GM18867 (cell line): ENCODE measurements at regions not wholly inside any gene's neighbourhood (a gene's known extent, or its start where the extent isn't known, plus 50 kb on each side); places are given as distances from the start of the nearest gene placed in this dataset.
"Not testable (repeated sequence)": the region's sequence is repeated elsewhere in the genome, so short reads cannot be mapped to it uniquely, and the experiment has no call there.

ENCODE experiments used
- ATAC-seq: cut with Tn5 transposase; IDR thresholded peaks from one replicate; pipeline ENCODE4 v1.9.1; 2021; ENCODE audit warnings: mild to moderate bottlenecking, moderate library complexity; ENCODE audit not compliant: unreplicated experiment

GRCh38 chr20:43837856-43838702, 76.6 kb upstream of the TOX2 start:
- ATAC-seq, result no peak

GRCh38 chr20:43836790-43837189, 77.9 kb upstream of the TOX2 start:
- no peak for ATAC-seq

DNA sequence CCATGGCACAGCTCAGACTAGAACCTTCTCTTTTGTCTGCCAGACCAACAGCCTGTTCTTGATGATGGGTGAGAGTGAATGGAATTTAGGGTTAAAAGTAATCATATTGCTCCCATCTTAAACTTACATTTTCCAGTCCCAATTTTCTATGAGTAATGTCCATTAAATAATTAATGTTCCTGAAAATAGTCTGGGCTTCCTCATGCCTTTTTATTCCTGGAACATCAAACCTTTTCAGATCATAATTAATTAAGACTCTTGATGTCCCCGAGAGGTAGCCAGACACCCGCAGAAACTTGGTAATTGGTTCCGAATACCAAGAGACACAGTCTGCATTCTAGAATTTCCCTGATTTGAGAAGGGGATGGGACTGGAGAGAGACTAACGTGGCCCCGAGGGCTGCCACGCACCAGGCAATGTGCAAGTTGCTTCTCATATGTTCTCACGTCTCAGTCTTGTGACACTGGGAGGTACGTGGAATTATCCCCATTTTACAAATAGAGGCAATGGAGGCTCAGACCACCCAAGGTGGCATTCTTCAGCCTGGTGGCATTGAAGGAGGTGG, 78.6 kb upstream of the TOX2 start:
- ATAC-seq, result no peak

DNA sequence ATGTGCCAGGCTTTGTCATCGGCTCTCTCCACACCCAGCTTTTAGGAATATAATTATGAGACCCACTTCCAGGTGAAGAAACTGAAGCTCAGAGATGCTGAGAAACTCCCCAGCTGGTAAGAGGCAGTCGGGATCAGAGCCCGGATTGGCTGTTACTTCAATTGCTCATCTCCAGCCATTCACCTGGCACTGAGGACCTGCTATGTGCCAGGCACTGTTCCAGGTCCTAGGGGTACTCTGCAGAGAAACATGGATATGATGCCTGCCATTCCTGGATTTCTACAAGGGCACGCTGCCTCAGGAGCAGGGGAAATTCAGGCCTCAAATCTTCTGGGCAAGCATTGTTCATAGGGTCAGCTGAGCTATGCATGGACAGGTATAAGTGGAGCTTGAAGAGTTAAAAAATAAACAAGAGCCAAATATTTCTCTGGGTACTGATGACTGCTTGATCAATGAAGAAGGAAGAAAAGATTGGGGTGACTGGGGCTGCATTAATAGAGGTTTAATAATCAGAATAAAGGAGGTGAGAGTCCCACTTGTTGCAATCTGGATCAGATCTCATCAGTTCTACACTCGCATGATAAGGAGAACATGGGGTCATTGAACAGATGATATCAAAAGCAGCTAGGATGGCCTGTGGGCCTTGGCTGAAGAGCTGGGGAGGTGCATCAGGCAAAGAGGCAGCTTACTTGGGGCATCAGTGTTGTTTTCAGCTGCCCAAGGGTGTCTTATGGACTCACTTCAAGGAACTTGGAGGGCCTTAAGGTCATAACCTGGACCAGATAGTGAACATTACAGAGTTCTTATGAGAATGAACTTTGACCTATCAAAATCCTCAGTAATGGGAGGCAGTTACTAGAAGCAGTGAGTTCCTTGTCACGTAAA, 80.9 kb upstream of the TOX2 start:
- ATAC-seq, result no peak

- no peak for ATAC-seq
Observed at GRCh38 chr20:43832961-43833360, 81.7 kb upstream of the TOX2 start.

- no peak for ATAC-seq
Observed at GRCh38 chr20:43832096-43832816, 82.4 kb upstream of the TOX2 start.

DNA sequence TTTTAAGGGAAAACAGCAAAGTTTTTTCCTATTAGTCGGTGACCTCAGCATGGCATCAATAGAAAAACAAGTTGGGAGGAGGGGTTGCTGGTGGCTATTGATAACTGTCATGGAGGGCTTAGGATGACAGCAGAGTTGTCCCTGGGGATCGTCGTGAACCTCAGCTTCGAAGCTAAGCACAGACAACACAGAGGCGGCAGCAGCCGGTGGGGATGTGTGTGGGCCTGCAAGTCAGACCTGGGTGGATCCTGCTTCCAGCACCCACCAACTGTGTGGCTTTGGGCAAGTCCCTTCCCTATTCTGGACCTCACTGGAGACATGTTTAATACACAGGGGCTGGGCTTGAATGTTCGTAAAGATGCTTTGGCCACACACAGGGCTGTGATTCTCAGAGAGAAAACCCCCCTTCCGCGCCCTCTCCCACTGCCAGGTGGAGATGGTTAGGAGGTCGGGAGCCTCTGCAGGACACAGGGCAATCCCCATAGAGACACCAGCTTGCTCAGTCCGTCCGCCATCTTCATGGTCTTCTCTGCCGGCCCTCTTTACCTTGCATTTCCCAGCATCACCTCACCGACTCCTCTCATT, 83.1 kb upstream of the TOX2 start:
- no peak for ATAC-seq

DNA sequence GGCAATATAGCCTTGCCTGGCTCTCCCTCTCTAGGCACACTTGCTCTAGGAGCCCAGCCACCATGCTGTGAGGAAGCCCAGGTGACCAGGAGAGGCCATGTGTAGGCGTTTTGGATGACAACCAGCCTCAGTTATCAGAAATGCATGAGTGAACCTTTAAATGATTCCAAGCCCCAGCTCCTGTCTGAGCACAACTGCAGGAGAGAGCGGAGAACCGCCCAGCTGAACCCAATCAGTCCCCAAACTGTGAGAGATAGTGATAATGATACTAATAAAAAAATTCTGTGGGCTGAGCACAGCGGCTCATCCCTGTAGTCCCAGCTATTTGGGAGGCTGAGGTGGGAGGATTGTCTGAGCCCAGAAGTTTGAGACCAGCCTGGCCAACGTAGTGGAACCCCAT, 83.8 kb upstream of the TOX2 start:
- ATAC-seq, result no peak

DNA sequence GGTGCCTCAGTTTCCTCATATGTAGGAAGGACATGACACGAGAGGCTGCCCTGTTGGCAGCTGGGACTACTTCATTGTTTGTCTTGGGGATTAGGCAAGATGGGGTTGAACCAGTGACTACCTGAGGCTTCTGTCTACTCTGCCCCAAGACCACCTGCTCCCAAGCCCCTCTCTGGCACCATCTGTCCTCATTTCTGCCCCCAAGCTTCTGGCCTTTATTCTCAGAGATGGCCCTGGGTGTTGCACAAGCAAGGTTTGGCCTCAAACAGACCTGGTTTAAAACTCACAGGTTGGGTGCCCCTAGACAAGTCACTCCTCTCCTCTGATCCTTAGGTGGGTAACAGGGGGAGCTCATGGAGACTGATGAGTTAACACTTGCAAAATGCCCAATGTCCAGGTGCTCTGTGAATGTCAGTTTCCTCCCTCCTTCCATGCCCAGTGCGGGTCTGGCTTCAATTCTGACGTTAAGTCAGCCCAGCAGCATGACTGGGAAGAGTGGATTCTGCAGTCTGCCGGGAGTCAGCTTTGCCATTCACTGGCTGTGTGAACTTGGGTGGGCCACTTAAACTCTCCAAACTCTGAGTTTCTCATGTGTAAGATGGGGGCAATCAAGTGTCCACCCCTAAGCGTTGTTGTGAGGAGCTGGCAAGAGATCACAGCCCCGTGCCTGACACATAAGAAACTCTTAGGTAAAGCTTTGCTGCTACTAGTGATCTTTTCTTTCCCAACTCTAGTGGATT, 84.5 kb upstream of the TOX2 start:
- ATAC-seq, result no peak

- ATAC-seq, result no peak
Observed at GRCh38 chr20:43827940-43828562, 86.6 kb upstream of the TOX2 start.

- not testable (repeated sequence) for ATAC-seq
Observed at GRCh38 chr20:43826943-43827342, 87.7 kb upstream of the TOX2 start.

DNA sequence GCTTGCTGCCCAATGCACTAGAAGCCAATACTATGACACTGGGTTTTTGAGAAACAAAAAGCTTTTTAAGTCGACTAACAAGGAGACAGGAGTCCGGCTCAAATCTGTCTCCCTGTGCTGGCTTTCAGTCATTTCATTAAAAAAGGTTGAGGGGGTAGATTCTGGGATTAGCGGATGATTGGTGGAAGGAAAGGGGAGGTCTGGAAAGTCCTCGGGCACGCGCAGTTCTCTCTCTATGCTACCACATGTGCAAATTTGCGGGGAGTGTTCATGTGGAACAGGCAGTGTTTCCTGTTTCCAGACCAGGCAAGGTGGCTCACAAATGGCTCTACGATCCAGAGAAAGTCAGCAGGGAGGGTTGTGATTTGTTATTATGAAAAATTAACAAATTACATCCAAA, 89.1 kb upstream of the TOX2 start:
- ATAC-seq, result no peak

- ATAC-seq, result peak; percentile 62
Observed at GRCh38 chr20:43825051-43825402, 89.6 kb upstream of the TOX2 start.

DNA sequence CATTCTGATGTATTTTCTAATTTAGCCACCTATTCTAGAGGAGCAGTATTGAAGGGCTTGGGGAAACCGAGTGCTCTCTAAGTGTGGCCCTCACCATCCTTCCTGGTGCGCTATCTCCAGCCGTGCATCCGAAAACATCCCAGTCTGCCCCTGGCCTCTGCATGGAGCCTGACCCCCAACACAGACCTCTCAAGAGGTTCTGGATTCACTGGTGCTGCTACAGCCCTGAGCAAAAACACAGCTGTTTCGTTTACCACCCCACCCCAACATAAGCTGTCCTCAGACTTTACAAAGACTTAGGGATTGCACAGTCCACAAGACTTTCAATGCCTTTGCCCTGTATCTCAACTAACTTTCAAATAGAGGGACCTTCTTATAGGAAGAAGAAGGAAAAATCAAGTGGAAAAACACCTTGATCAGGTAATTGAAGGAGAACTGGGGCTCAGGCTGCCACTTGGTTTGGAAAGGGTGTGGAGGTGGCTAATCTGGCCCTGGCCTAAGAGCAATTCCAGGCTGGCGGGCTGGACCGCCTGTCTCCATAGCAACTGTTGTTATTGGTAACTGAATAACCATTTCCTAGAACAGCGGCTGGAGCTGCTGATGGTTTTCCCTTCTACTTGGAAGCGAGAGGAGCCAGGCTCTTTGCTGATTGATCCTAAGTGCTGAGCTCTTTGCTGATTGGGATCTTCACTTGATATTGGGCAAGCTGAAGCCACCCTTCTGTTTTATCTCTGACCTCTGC, 90.2 kb upstream of the TOX2 start:
- ATAC-seq, result no peak

DNA sequence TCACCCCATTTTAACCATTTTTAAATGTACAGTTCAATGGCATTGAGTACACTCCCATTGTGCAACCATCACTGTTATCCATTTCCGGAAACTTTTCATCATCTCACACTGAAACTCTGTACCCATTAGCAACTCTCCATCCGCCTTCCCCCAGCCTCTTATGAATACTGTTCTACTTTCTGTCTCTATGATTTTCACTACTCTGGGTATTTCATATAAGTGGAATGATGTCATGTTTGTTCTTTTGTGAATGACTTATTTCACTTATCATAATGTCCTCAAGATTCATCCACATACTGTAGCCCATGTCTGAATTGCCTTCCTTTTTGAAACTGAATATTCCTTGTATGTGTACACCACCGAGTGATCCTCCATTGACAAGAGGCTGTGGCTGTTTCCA, 92.9 kb upstream of the TOX2 start:
- peak; percentile 40 for ATAC-seq

- ATAC-seq, result no peak
Observed at GRCh38 chr20:43820731-43821330, 93.8 kb upstream of the TOX2 start.

DNA sequence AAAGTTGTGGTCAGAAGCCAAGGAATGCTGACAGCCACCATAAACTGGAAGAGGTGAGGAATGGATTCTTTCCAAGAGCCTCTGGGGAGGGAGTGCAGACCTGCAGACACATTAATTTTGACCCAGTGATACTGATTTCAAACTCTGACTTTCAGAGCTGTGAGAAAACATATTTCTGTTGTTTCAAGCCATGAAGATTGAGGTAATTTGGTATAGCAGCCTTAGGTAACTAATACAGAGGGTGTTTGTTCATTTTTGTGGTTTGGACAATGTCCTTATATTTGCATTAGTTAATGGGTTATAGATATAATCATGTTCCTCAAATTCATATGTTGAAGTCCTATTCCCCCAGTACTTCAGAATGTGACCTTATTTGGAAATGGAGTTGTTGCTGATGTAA, 85.4 kb upstream of the GTSF1L start:
- no peak for ATAC-seq

DNA sequence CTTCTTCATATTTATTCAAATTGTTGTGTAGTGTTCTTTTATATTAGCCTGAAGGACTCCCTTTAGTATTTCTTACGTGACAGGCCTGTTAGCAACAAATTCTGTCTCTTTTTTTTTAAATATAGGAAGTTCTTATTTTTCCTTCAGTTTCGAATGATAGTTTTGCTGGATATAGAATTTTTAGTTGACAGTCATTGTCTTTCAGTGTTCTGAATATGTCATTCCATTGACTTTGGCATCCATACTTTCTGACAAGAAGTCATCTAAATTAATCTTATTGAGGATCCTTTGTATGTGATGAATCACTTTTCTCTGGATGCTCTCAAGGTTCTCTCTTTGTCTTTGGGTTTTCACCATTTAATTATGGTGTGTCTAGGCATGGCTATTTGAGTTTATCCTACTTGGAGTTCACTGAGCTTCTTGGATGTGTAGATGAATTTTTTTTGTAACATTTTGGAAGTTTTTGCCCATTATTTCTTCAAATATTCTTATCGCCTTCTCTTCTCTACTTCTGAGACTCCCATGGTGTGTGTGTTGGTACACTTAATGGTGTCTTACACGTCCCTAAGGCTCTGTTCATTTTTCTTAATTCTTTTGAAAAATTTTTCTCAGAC, 82.5 kb upstream of the GTSF1L start:
- ATAC-seq, result no peak
